HG03460 (cell line): ENCODE measurements at regions not wholly inside any gene's neighbourhood (a gene's known extent, or its start where the extent isn't known, plus 50 kb on each side); places are given as distances from the start of the nearest gene placed in this dataset.

Experiments
- ATAC-seq: cut with Tn5 transposase; IDR thresholded peaks from one replicate; pipeline ENCODE4 v1.9.1; 2021; ENCODE audit not compliant: unreplicated experiment

DNA sequence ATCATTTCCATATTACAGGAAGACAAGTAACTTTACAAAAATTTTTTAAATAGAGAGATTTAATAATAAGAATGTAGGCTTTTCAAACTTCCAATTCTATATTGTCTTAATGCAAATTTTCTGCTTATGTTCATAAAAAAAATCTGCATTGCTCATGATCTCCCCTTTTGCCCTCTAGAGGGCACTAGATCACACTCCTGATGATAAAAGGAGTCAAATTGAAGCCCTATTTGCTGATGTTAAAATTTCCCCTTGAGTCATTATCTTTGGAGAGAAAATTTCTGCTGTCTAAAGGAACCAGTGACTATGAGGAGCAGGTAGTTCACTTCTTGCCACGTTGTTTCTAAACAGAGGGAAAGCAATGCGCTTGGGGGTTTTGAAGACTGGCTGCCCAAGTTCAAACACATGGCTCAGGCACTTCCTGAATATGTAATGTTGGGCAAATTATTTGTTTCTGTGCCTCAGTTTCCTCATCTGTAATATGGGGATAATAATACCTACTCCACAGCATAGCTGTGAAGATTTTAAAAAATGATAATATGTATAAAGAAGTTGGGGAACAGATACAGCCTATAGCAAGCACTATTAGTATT is 874.2 kb downstream of the TFAP2A start:
- ATAC-seq = no peak

DNA sequence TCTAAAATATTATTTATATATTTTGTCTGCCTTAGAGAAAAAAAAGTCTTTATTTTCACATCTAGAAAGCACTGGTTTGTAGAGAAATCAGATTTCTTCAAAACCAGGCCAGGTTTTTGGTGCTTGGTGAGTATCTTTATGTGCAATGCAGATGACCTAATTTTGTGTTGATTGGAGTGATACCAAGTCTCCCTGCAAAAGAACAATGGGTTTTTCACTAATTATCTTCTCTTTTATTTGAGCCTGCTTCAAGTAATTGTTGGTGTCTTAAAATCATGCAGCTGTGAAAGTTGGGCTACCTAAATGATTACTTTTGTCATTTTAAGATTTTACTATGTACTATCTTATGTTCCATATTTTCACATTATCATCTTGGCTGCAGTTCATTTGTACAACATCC is 874.7 kb downstream of the TFAP2A start:
- no peak for ATAC-seq

DNA sequence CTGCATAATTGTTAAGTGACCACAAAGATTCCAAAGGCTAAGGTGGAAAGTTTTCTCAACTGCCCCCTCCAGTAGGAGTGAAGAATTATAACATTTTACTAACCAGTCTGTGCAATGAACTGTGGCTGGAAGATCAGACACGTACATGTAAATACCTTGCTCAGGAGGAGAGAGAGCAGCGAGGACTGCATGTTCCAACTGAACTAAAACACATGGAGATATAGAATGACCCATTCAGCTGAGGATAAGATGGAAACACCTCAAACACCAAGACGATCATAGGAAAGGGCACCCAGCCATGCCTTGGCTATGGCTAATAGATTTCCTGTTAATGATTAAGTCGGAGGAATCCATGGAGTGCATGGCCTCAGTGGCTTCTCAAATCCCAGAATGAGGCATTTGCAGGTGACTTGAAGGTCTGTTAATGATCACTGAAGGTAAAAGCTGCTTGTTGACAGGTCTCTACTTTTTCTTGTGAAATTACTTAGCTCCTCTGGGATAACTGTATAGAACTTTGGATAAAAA is 875.6 kb downstream of the TFAP2A start:
- ATAC-seq = no peak

DNA sequence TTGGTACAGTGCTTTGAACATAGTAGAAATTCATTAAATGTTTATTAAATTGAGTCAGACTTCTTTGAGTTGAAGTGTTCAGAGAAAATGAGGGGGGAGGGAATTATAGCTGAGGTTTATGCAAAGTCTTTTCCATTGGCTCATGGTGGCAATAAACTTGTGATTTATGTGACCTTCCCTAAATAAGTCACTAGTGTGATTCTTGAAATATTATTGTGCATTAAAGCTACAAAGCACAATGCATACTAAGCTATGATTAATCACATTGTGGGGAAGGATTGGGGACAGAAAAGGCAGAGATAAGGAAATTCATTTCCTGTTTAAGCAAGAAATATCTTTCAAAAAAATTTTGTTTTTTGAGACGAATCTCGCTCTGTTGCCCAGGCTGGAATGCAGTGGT is 877.5 kb downstream of the TFAP2A start:
- no peak for ATAC-seq

DNA sequence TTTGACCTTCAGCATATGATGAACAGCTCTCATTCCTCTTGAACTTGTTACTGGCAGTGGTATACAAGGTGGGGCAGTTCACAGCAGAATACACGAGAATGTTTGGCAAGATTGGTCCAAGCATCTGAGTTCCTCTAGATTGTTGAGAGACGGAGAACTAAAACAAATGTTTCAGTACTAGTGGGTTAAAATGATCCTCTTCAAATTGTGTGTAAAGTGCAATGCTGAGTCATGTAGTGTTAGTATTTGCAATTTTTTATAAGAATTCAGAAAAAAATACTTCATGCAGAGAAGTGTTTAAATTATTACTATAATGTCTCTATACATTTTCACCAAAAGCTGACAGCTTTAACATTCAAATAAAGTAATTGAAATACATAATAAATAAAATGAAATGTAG is 879.8 kb downstream of the TFAP2A start:
- no peak for ATAC-seq

DNA sequence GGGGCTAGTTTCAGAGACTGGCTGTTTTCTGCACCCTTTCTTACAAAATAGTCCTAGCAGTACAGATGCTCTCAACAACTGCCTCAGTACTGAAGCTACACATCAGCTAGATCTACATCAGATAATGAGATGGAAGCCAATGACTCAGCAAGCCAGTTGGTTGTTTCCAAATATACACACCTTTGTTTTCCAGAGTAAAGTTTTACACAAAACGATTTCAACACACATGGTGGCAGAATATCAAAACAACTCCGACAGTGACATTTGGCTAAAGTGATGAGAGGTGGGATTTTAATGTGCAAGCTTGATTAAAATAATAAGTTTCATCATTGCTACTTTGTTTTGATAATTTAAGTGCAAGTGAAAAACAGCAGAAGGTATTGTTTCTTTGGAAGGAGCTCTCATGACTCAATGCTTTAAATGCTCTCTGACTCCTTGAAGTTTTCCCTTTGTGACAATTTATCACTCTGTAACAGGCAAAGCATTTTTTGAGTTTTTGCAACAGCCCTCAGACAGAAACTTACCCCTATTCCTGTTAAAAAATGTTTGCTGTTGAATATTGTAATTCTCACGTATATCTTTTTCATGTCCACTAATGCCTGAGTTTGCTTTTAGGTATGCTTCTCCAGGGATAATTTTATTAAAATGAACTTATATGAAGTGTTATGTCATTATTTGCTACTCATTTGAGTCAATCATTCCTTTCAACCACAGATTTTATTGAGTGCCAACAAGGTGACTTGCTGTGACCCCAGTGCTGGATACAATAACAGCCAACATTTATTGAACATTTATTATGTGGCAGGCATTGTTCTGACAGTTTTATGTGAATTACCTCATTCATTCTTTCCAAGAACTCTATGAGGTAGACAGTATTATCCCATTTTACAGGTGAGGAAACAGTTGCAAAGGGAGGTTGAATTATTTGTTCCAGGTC is 882.0 kb downstream of the TFAP2A start:
- ATAC-seq = no peak

DNA sequence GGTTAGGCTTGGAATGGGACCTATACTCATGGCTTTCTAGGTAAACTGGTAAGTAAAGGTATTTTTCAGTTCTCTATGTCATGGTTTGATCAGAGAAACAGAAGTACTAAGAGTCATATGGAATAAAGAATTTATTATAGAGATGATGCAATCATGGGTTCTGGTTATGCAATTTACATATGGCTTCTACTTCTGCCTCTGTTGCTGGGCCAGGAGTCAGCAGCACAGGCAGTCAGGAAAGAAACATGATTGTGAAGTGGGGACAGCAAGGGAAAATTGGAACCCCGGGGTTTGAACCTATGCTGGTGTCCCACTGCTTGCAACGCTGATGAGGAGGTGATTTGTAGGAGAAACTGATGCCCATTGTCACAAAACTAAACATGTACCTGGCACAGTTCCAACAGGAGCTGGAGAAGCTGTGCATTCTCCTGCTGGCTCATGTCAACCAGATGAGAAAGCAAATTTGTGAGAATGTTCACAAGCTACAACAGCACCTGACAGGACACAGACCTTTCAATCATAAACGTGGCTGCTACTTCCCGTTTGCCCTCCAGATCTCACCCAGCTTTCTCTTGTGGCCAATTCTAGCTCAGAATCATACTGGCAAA is 887.1 kb downstream of the TFAP2A start:
- ATAC-seq = no peak

DNA sequence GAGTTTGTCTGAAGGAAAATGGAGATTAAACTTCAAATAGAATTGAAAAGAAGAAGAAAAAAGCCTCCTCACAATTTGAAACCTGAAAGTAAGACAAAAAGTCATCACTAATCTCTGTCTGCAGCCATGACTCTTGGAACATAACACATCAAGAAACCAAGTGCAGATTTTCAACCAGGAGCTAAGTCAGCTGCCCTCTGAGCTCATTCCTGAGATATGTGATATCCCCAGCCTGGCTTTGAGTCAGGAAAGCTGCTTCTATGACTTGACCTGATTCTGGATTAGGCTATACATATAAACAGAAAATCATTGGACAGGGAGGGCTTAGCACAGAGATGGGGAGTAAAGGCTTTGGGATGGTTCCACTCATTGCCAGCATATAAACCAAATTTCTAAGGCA is 891.4 kb downstream of the TFAP2A start:
- no peak for ATAC-seq

DNA sequence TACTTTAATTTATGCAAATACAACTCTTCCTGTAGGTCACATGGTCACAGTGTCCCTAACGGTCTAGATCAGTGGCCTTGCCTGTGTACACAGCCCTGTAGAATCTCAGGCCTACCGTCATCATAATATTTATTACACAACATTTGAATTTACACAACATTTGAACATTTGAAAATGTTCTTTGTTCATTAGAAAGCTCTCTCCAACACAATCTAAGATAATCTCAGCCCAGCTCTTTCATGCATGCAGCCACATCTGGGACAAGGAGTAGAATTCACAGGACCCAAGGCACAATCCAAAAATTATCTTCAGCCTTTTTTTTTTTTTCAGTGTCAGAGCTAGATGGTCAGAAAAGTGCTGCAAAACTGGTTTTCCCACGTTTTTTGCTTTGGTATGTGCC is 892.8 kb downstream of the TFAP2A start:
- ATAC-seq = no peak

DNA sequence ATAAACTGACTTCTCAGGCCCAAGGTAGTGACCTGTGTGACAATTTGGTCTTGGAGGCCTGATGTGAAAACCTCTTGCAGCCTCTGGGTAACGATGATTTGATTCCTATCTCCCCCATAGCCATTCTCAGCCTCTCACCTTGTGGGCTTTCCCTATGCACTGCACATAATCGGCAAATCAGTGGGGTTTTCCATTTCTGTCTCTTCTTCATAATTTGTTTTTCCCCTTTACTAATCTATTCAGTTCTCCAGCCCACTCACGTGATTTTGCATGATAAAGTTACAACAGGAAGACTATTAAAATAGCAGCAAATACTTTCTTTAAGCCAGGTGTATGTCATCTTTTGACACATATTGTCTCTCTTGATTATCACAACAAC is 893.7 kb downstream of the TFAP2A start:
- no peak for ATAC-seq

DNA sequence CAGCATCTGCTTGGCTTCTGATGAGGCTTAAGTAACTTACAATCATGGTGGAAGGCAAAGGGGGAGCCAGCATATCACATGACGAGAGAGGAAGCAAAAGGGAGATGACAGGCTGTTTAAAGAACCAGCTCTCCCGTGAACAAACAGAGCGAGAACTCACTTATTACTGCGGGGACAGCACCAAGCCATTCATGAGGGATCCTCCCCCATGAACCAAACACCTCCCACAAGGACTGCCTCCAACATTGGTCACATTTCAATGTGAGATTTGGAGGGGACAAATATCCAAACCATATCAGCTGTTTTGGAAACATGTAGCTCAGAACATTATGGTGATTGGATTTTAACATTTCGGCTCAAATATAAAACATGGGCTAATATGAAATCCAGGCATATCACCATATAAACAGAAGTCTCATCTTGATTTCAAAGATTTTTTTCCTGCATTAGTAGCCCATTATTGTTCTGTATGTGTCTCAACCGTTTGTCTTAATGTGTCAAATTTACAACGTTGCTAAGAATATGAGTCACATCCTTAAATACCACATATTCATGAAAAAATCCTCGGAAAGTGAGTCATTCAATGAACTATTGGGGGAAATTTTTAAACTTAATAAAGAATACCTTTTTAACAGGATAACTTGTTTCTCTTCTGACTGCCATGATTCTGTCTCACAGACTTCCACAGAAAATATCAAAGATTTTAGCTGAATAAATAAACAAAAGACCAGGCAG is 894.3 kb downstream of the TFAP2A start:
- no peak for ATAC-seq

DNA sequence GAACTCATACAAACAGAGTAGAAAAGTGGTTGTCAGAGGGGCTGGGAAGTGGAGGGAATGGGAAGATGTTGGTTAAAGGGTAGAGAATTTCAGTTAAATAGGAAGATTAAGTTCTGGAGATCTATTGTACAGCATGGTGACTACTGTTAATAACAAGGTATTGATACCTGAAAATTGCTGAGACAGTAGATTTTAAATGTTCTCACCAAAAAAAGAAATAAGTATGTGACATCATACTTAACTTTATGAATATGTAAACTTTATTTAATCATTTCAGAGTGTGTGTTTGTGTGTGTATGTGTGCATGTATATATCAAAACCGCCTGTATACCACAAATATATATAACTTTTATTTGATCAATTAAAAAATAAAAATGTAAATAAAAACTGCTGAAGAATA is 896.4 kb downstream of the TFAP2A start:
- no peak for ATAC-seq

DNA sequence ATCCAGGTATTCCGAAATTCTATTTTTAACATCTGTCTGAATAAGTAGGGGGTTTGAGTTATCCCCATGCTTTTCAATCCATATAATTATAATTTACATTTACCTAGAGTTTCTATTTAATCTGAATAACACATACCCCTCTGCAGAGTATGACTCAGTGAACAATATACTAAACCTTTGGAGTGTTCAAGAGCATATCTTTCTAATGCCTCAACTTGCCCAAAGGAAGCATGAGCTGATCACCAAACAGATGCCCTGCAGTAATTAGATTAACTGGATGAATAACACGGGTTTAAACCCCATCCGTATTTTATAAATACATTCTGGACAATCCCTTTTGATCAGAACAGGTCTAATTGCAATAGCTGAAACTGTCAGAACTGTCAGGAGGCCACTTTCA is 897.1 kb downstream of the TFAP2A start:
- ATAC-seq = no peak

DNA sequence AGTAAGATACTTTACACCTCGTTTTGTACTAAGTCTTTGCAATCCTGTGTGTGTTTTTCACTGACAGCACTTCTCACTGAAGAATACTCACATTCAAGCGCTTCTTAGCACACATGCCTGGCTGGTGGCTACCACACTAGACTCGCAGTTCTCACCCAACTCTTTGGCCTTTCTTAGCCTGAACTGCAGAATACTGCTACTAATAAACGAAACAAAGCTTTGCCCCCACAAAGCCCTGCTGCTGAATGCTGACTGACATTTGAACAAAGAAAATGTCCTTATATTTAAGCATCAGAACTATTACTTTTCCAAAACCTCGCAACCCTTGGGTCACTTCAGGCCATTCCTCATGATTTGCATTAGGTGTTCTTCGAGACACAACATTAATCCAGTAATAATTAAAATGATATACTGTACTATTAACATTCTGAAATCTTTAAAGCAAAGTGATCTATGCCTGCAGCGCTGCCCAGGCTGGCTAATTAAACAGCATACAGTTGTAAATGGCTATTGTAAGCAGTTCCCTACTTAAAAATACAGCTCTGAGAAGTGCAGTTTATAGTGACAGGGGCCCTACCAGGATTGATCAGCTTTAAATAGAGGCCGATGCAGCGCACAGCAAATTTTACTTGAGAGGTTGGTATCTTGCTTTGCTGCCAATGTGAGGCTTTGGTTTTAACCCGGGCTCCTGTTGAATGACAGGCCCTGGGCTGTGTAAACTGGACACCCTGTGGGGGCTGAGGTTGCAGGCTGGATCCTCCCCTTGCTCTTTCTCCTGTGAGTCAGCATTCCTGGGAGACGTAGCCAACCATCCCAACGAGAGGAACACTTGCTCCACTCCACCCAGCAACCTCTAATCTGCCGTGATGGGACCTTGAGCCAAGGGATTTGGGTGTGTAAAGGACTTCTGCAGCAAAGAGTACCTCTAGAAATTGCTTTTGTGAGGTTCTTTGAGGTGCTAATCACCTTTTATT is 899.0 kb downstream of the TFAP2A start:
- ATAC-seq = no peak

DNA sequence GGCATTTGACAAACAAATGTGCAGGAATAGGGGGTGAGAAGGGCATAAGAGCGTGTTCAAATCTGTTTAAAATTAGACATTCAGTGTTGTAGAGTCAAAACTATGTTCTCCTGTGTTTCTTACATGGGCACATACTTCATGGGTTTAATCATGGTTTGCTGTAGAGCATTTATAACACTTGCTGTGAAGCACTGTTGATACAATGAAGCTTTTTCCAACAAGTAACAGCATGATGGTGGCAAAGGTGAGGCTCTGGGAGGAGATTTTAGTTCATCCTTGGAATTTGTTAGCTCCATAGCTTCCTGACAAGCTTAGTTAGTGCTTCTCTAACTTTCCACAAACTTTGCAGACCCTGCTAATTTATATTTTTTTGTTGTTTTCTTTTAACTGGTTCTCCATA is 900.7 kb downstream of the TFAP2A start:
- no peak for ATAC-seq

DNA sequence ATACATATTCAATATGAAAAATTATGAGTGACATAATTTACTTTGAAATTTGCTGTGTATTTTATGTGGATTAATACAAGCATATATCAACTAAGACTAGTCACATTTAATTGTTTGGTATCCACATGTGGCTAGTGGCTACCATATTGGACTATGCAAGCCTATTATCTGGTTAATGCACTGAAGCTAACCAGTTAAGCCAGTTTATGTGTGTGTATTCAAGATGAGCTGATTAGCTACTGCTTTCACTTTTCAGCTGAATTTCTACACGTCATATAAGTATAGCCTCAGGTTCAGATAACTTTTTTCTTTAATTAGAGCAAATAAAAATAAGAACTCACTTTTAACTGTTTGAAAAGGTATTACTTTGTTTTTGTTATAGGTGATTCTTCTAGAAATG is 903.7 kb downstream of the TFAP2A start:
- no peak for ATAC-seq

DNA sequence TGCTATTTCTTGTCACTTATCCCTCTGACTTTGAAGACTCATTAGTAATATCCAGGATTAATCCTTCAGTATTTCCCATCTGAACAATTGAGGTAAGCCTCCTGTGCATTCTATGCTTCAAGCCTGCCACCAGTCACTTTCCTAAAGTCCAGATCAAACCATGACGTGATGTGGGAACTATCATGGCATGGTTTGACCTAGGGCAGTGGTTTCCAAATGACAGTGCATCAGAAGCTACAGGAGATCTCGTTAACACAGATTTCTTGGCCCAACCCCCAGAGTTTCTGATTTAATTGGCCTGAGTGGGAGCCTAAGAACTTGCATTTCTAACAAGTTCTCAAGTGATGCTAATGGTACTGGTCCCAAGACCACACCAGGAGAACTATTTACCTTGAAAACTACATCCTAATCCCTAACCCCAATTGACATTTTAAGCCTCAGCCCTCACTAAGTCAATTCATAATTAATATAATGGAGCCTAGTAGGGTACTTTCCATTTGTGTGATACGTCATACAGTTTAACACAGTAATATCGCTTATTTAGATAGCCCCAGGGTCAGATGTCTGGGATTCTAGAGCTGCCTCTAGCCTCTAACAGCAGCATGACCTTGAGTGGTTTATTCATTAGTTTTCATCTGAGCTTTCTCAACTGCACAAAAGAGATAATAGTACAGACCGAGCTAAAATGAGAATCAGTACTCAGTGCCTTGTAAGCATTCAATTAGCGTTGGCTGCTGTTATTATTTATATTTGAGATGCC is 907.6 kb downstream of the TFAP2A start:
- ATAC-seq = no peak

DNA sequence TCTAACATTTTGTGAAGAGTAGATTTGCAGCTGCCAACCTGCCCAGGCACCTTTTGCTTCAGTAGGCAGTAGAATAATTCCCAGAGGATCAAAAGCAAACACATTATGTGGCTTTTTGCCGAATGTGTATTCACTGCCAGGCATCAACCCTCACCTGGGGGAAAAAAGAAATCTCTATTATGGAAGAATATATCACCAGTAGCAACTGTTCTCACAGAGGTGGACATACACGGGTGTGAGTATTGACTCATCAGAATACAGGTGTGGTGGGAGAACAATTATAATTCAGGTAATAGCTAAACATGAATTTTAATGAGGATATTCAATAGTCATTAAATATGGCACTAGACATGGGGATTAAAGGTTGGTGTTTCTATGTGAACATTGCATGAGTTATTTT is 910.7 kb downstream of the TFAP2A start:
- ATAC-seq = no peak

DNA sequence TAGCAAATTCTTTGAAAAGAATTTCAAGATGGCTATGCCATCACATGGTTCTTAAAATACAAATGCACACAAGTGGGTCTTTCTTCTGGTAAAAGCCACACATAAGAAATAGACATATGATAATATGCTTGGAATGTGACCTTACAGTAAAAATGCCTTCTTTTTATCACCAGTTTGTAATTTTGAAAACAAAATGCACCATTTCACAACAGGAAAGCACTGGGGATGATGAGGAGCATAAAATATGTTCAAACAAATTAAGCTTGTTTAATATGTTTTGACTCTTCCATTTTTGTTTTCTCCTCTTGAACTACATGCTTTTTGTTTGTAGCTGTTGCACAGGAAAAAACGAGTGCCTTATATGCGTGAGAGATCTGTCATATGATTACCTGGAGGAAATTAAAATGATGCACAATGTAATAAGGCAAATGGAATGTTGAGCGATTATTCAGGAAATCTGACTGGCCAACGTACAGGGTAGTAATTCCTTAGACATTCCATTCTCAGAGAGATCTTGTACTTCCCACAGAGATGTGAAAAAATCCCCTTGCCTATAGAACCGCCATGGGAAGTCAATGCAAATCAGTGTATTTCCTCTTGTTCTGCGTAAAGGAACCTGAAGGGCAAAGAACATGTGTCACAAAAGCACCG is 911.6 kb downstream of the TFAP2A start:
- no peak for ATAC-seq
